ENCODE measurements at regions not wholly inside any gene's neighbourhood (a gene's known extent, or its start where the extent isn't known, plus 50 kb on each side); places are given as distances from the start of the nearest gene placed in this dataset.

- intact Hi-C loops (cut with DNase I; ENCODE audit: low total_unique reads) = no loop called here
- no peaks in the 10 kb centered on the region for H3K9me3 ChIP-seq
- no peak for DNase-seq
- H3K27me3 ChIP-seq = no peaks in the 10 kb centered on the region
- no peak overlapping the region for H3K27ac ChIP-seq
- TF ChIP-seq CTCF (IDR thresholded peaks at IDR 0.05) = no peak
- no peak for TF ChIP-seq POLR2A (IDR thresholded peaks at IDR 0.05)
- H3K36me3 ChIP-seq = no peaks in the 10 kb centered on the region
- no peaks in the 10 kb centered on the region for H3K4me1 ChIP-seq
- H3K4me3 ChIP-seq = no peak overlapping the region
Observed at GRCh38 chr2:221263573-221263972, 308.5 kb downstream of the EPHA4 start.

DNA sequence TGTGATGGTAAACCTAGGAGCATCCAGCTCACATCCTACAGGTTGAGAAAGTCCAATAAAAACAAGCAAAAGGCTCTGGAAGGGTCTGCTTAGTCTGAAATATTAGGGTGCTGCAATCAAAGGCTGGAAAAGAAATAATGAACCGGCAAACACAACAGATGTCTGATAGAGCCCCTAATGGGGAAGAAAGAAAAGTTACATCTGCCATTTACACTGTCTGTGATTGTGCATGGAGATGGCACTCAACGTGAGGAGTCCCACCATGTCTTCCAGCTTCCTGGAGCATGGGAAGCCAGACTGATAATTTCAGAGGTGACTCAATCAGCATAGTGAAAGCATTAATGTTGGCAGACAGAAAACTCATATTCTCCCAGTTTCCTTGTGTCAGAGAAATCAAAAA, 307.8 kb downstream of the EPHA4 start:
- no peak for DNase-seq
- Histone ChIP-seq H3K9me3 (no peaks in the 10 kb centered on the region), H3K4me3 (no peak overlapping the region), H3K36me3 (no peaks in the 10 kb centered on the region), H3K27ac (no peak overlapping the region), H3K4me1 (no peaks in the 10 kb centered on the region), H3K27me3 (no peaks in the 10 kb centered on the region)
- intact Hi-C loops (cut with DNase I; ENCODE audit: low total_unique reads) = no loop called here
- TF ChIP-seq CTCF (IDR thresholded peaks at IDR 0.05) (no peak), POLR2A (IDR thresholded peaks at IDR 0.05) (no peak)

- no peak for DNase-seq
- H3K4me1 ChIP-seq = no peaks in the 10 kb centered on the region
Observed at GRCh38 chr2:221267773-221268425, 304.2 kb downstream of the EPHA4 start.

DNA sequence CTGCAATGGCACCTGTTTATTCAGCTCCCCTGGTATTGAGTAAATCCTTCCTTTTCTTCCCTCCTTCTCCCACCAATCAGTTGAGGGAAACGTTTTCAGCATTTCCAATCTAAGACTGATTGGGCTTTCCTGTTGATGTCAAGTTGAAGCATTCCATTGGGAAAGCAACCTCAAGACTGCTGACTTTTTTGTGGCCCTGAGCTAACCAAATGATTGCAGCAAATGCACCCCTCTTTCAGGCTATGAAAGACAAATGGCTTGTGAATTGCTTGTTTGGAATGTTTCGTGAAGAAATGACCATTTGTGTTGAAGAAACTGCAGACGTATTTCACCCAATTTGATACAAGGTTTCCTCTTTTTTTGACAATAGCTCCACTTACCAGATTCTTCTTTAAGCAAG, 303.5 kb downstream of the EPHA4 start:
- intact Hi-C loops (cut with DNase I; ENCODE audit: low total_unique reads) = no loop called here
- Histone ChIP-seq H3K9me3 (no peaks in the 10 kb centered on the region), H3K4me1 (no peaks in the 10 kb centered on the region), H3K4me3 (no peak overlapping the region), H3K36me3 (no peaks in the 10 kb centered on the region), H3K27ac (no peak overlapping the region), H3K27me3 (no peaks in the 10 kb centered on the region)
- DNase-seq = no peak
- TF ChIP-seq POLR2A (IDR thresholded peaks at IDR 0.05) = no peak
- TF ChIP-seq CTCF (IDR thresholded peaks at IDR 0.05) = no peak

More at GRCh38 chr2:221267773-221268425, 304.2 kb downstream of the EPHA4 start:
- no peaks in the 10 kb centered on the region for H3K36me3 ChIP-seq
- TF ChIP-seq CTCF (IDR thresholded peaks at IDR 0.05) = no peak
- H3K4me3 ChIP-seq = no peak overlapping the region
- H3K9me3 ChIP-seq = no peaks in the 10 kb centered on the region
- intact Hi-C loops (cut with DNase I; ENCODE audit: low total_unique reads) = no loop called here
- no peaks in the 10 kb centered on the region for H3K27me3 ChIP-seq
- no peak overlapping the region for H3K27ac ChIP-seq

GRCh38 chr2:221270806-221271205, 301.3 kb downstream of the EPHA4 start:
- DNase-seq = no peak
- H3K4me1 ChIP-seq = no peaks in the 10 kb centered on the region
- no peak overlapping the region for H3K4me3 ChIP-seq
- TF ChIP-seq POLR2A (IDR thresholded peaks at IDR 0.05) (no peak), CTCF (IDR thresholded peaks at IDR 0.05) (no peak)
- no peaks in the 10 kb centered on the region for H3K36me3 ChIP-seq
- intact Hi-C loops (cut with DNase I; ENCODE audit: low total_unique reads) = no loop called here
- H3K9me3 ChIP-seq = no peaks in the 10 kb centered on the region
- H3K27ac ChIP-seq = no peak overlapping the region
- H3K27me3 ChIP-seq = no peaks in the 10 kb centered on the region
